Keratinocyte (primary cell): ENCODE measurements at regions not wholly inside any gene's neighbourhood (a gene's known extent, or its start where the extent isn't known, plus 50 kb on each side); places are given as distances from the start of the nearest gene placed in this dataset.
A peak's percentile ranks its signal among the peaks of the same experiment; 100 is the strongest.

ENCODE experiments used
- DNase-seq: peaks from one replicate; pipeline ENCODE4 v3.0.0-alpha.2; 2011; ENCODE audit warnings: low read depth, missing footprints, low spot score
- FAIRE-seq: peaks from 2 replicates; lab custom pipeline; 2011; peaks lifted over from hg19 to GRCh38; lab: Jason Lieb, UNC
- H2AFZ ChIP-seq: 2 replicates; pipeline ENCODE4 v1.6.0; 2012; ENCODE audit warnings: low read length, control low read depth, inconsistent platforms; ENCODE audit not compliant: control insufficient read depth
- H3K27ac ChIP-seq: 2 replicates; pipeline ENCODE4 v1.5.1; 2011; ENCODE audit warnings: low read length; ENCODE audit not compliant: control insufficient read depth, insufficient read depth
- H3K27me3 ChIP-seq: 3 replicates; pipeline ENCODE4 v1.6.0; 2011; ENCODE audit warnings: low read length; ENCODE audit not compliant: control insufficient read depth, insufficient read depth; ENCODE audit errors: extremely low read depth
- H3K36me3 ChIP-seq, 2 experiments: 2 replicates in 1 of 2; 3 replicates in 1 of 2; pipeline ENCODE4 v1.5.1; 2011; ENCODE audit warnings: low read length in 2 of 2, mild to moderate bottlenecking in 1 of 2; ENCODE audit not compliant: control insufficient read depth in 2 of 2, insufficient read depth in 2 of 2; ENCODE audit errors: extremely low read depth in 1 of 2
- H3K4me1 ChIP-seq: 3 replicates; pipeline ENCODE4 v1.5.1; 2011; ENCODE audit warnings: low read length; ENCODE audit not compliant: control insufficient read depth, insufficient read depth; ENCODE audit errors: extremely low read depth
- H3K4me2 ChIP-seq: 3 replicates; pipeline ENCODE4 v1.6.0; 2011; ENCODE audit warnings: low read depth, low read length; ENCODE audit not compliant: control insufficient read depth, insufficient read depth; ENCODE audit errors: extremely low read depth
- H3K4me3 ChIP-seq, 3 experiments: fragments of 200-600 bp in 1 of 3; sonication (generic) in 1 of 3; 2 replicates in 2 of 3; 3 replicates in 1 of 3; pipeline ENCODE4 v1.5.1; 2011 to 2016; ENCODE audit warnings: low read length in 3 of 3, mild to moderate bottlenecking in 3 of 3, control low read depth in 2 of 3, inconsistent platforms in 1 of 3, low read depth in 1 of 3, mixed read lengths in 1 of 3, mixed run types in 1 of 3, moderate library complexity in 1 of 3; ENCODE audit not compliant: control insufficient read depth in 2 of 3, insufficient read depth in 2 of 3; ENCODE audit errors: extremely low read depth in 1 of 3
- H3K79me2 ChIP-seq: 2 replicates; pipeline ENCODE4 v1.6.0; 2012; ENCODE audit warnings: low read length; ENCODE audit not compliant: control insufficient read depth, insufficient read depth
- H3K9ac ChIP-seq: 3 replicates; pipeline ENCODE4 v1.6.0; 2011; ENCODE audit warnings: low read length; ENCODE audit not compliant: control insufficient read depth, insufficient read depth; ENCODE audit errors: extremely low read depth
- H3K9me1 ChIP-seq: 3 replicates; pipeline ENCODE4 v1.6.0; 2011; ENCODE audit warnings: low read length; ENCODE audit not compliant: control insufficient read depth, insufficient read depth; ENCODE audit errors: extremely low read depth
- H3K9me3 ChIP-seq: 2 replicates; pipeline ENCODE4 v1.5.1; 2012; ENCODE audit warnings: low read depth, low read length; ENCODE audit not compliant: control insufficient read depth
- H4K20me1 ChIP-seq: 3 replicates; pipeline ENCODE4 v1.6.0; 2011; ENCODE audit warnings: low read length; ENCODE audit not compliant: control insufficient read depth, insufficient read depth; ENCODE audit errors: extremely low read depth
- CTCF ChIP-seq, 3 experiments: IDR thresholded peaks in 1 of 3; conservative IDR thresholded peaks in 1 of 3; optimal IDR thresholded peaks in 1 of 3; 2 replicates in 2 of 3; 3 replicates in 1 of 3; pipeline versions ENCODE3 to v1.5.1; 2011; ENCODE audit warnings: low read length in 3 of 3, mild to moderate bottlenecking in 3 of 3, moderate library complexity in 2 of 3, control low read depth in 1 of 3, inconsistent platforms in 1 of 3; ENCODE audit not compliant: insufficient read depth in 2 of 3; ENCODE audit errors: extremely low read depth in 1 of 3
- EZH2 ChIP-seq: IDR thresholded peaks from one replicate; pipeline ENCODE4 v1.6.1; 2012; ENCODE audit warnings: inconsistent platforms, mild to moderate bottlenecking, low read length, moderate library complexity
- dilution Hi-C: fragments of 300-500 bp; cut with MboI; formaldehyde crosslinking; loops from one replicate; pipeline ENCODE4 v1.7.0; 2020; ENCODE audit warnings: low sequenced_read_pairs; ENCODE audit not compliant: extremely low pct_ligation_motif_present

- Histone ChIP-seq H3K27me3 (no peaks in the 10 kb centered on the region), H2AFZ (no peak overlapping the region), H3K4me1 (no peaks in the 10 kb centered on the region), H3K36me3 (no peaks in the 10 kb centered on the region), H3K4me3 (no peak overlapping the region), H3K27ac (no peak overlapping the region), H3K4me2 (no peak overlapping the region), H4K20me1 (no peaks in the 10 kb centered on the region), H3K9me3 (no peaks in the 10 kb centered on the region), H3K9ac (no peak overlapping the region), H3K79me2 (no peaks in the 10 kb centered on the region), H3K9me1 (no peaks in the 10 kb centered on the region)
- FAIRE-seq (no peak), DNase-seq (no peak)
- dilution Hi-C loops: no loop called here
- TF ChIP-seq CTCF (optimal IDR thresholded peaks at IDR 0.05 in 1 of 3, IDR thresholded peaks at IDR 0.05 in 1 of 3, conservative IDR thresholded peaks at IDR 0.05 in 1 of 3; ENCODE audit: extremely low read depth in 1 of 3, insufficient read depth in 2 of 3, low read length in 3 of 3) (no peak), EZH2 (no peak)
These were observed 450.6 kb upstream of the ST6GAL2 start for GRCh38 chr2:107336526-107336925.

GRCh38 chr2:107337209-107337898 is 451.4 kb upstream of the ST6GAL2 start:
- DNase-seq: no peak
- TF ChIP-seq CTCF (optimal IDR thresholded peaks at IDR 0.05 in 1 of 3, IDR thresholded peaks at IDR 0.05 in 1 of 3, conservative IDR thresholded peaks at IDR 0.05 in 1 of 3; ENCODE audit: extremely low read depth in 1 of 3, insufficient read depth in 2 of 3, low read length in 3 of 3): no peak
- TF ChIP-seq EZH2: no peak
- H3K9me3 ChIP-seq: no peaks in the 10 kb centered on the region
- H3K27ac ChIP-seq: no peak overlapping the region
- no peaks in the 10 kb centered on the region for H3K36me3 ChIP-seq
- dilution Hi-C loops: no loop called here
- H4K20me1 ChIP-seq: no peaks in the 10 kb centered on the region
- H3K27me3 ChIP-seq: no peaks in the 10 kb centered on the region
- H3K9ac ChIP-seq: no peak overlapping the region
- H3K4me2 ChIP-seq: no peak overlapping the region
- H3K4me3 ChIP-seq: no peak overlapping the region
- FAIRE-seq: peak; percentile 5
- no peaks in the 10 kb centered on the region for H3K4me1 ChIP-seq
- H2AFZ ChIP-seq: no peak overlapping the region
- H3K79me2 ChIP-seq: no peaks in the 10 kb centered on the region
- no peaks in the 10 kb centered on the region for H3K9me1 ChIP-seq
